ENCODE measurements at regions not wholly inside any gene's neighbourhood (a gene's known extent, or its start where the extent isn't known, plus 50 kb on each side); places are given as distances from the start of the nearest gene placed in this dataset.

DNA sequence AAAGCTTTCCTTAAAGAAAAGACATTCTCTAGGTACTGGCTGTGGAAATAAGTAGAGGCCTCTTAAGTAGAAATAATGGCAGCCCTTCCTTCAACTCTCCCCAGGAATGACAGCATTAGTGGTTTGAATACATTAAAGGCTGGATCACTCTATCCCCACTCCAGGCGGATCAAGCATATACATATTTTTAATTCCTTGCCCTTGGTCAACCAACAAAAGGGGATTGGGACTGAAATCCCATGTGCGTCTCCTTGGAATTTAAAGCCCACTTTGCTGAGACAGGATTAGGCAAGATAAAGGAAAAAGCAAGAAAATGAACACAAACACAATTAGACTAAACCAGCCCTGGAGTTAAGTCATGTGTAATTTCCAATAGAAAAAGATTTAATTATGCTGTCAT, 391.3 kb downstream of the PPP1R2C start:
- TF ChIP-seq NCOR1 (IDR thresholded peaks at IDR 0.05) (no peak), E2F1 (CRISPR knock-in tag; IDR thresholded peaks at IDR 0.05) (no peak), NFYB (IDR thresholded peaks at IDR 0.05; ENCODE audit: extremely low read depth, insufficient read length) (no peak), FOS (IDR thresholded peaks at IDR 0.05; ENCODE audit: extremely low read depth, insufficient read length) (no peak), EZH2 (IDR thresholded peaks at IDR 0.05; ENCODE audit: borderline replicate concordance, low read depth, low read length) (no peak)
